WTC11 (cell line): ENCODE measurements at regions not wholly inside any gene's neighbourhood (a gene's known extent, or its start where the extent isn't known, plus 50 kb on each side); places are given as distances from the start of the nearest gene placed in this dataset.

ENCODE experiments used
- ATAC-seq: fragments of 200-7000 bp; cut with Tn5 transposase; 2 replicates; pipeline ENCODE4 v1.10.0; 2021; ENCODE audit warnings: mild to moderate bottlenecking, moderate library complexity
- CTCF ChIA-PET: fragments of 300-600 bp; sonication (Branson Sonifier 250); formaldehyde crosslinking; loops from one replicate; lab custom pipeline; 2021; ENCODE audit warnings: antibody characterized with exemption; lab: Charles Lee
- POLR2A ChIA-PET: fragments of 350-600 bp; sonication (Branson Sonifier 250); formaldehyde crosslinking; loops from one replicate; lab custom pipeline; 2021; ENCODE audit warnings: antibody characterized with exemption; lab: Charles Lee
- DNase-seq: peaks from one replicate; pipeline ENCODE4 v3.0.0; 2021; ENCODE audit warnings: low spot score
- H3K27ac Mint-ChIP-seq: 2 replicates; pipeline ENCODE4 v1.8.0; 2021; ENCODE audit warnings: mixed read lengths
- H3K27me3 Mint-ChIP-seq: 2 replicates; pipeline ENCODE4 v1.8.0; 2021; ENCODE audit warnings: low read depth, mild to moderate bottlenecking, moderate library complexity, mixed read lengths
- H3K36me3 Mint-ChIP-seq: 2 replicates; pipeline ENCODE4 v1.8.0; 2021; ENCODE audit warnings: mixed read lengths
- H3K4me1 Mint-ChIP-seq: 2 replicates; pipeline ENCODE4 v1.8.0; 2022; ENCODE audit warnings: mixed read lengths
- H3K4me3 Mint-ChIP-seq: 2 replicates; pipeline ENCODE4 v1.8.0; 2021; ENCODE audit warnings: mild to moderate bottlenecking, moderate library complexity, mixed read lengths
- H3K9me3 Mint-ChIP-seq: 2 replicates; pipeline ENCODE4 v1.8.0; 2021; ENCODE audit warnings: mixed read lengths
- AFF4 ChIP-seq: sonication (generic); formaldehyde crosslinking; IDR thresholded peaks from 2 replicates; pipeline ENCODE4 v1.8.1; 2023; ENCODE audit warnings: mild to moderate bottlenecking, missing genetic modification reagents, borderline replicate concordance
- ATF2 ChIP-seq: sonication (generic); formaldehyde crosslinking; IDR thresholded peaks from 2 replicates; pipeline ENCODE4 v1.8.1; 2022; ENCODE audit warnings: low read depth, missing genetic modification reagents, borderline replicate concordance
- CREM ChIP-seq: sonication (generic); formaldehyde crosslinking; IDR thresholded peaks from 2 replicates; pipeline ENCODE4 v1.8.1; 2022; ENCODE audit warnings: mild to moderate bottlenecking, missing genetic modification reagents, moderate library complexity
- FOXJ3 ChIP-seq: sonication (generic); formaldehyde crosslinking; IDR thresholded peaks from 2 replicates; pipeline ENCODE4 v1.9.0; 2021; ENCODE audit warnings: missing genetic modification reagents, mild to moderate bottlenecking, borderline replicate concordance
- FOXK1 ChIP-seq: sonication (generic); formaldehyde crosslinking; IDR thresholded peaks from 2 replicates; pipeline ENCODE4 v1.8.0; 2022; ENCODE audit warnings: mild to moderate bottlenecking, moderate library complexity, missing genetic modification reagents
- GABPB1 ChIP-seq: sonication (generic); formaldehyde crosslinking; IDR thresholded peaks from 2 replicates; pipeline ENCODE4 v1.8.1; 2023; ENCODE audit warnings: mild to moderate bottlenecking, missing genetic modification reagents
- GTF2I ChIP-seq: fragments of 250-450 bp; sonication (Bioruptor Pico); conservative IDR thresholded peaks from 2 replicates; pipeline ENCODE4 v1.4.0; 2021; ENCODE audit warnings: mild to moderate bottlenecking
- HMGA2 ChIP-seq: fragments of 250-450 bp; sonication (Bioruptor Pico); IDR thresholded peaks from 2 replicates; pipeline ENCODE4 v1.4.0; 2021; ENCODE audit warnings: mild to moderate bottlenecking, moderate library complexity
- PREB ChIP-seq: sonication (generic); formaldehyde crosslinking; IDR thresholded peaks from 2 replicates; pipeline ENCODE4 v1.8.1; 2022; ENCODE audit warnings: mild to moderate bottlenecking, missing genetic modification reagents, moderate library complexity, borderline replicate concordance
- RELA ChIP-seq: sonication (generic); formaldehyde crosslinking; IDR thresholded peaks from 2 replicates; pipeline ENCODE4 v1.8.1; 2022; ENCODE audit warnings: missing genetic modification reagents, mild to moderate bottlenecking, borderline replicate concordance
- TCF7 ChIP-seq: sonication (generic); formaldehyde crosslinking; IDR thresholded peaks from 2 replicates; pipeline ENCODE4 v1.8.0; 2022; ENCODE audit warnings: mild to moderate bottlenecking, low read depth, missing genetic modification reagents, moderate library complexity
- TEAD4 ChIP-seq: sonication (generic); formaldehyde crosslinking; IDR thresholded peaks from 2 replicates; pipeline ENCODE4 v1.8.0; 2022; ENCODE audit warnings: mild to moderate bottlenecking, missing genetic modification reagents
- TP53 ChIP-seq: sonication (generic); formaldehyde crosslinking; IDR thresholded peaks from 2 replicates; pipeline ENCODE4 v1.8.1; 2023; ENCODE audit warnings: mild to moderate bottlenecking, missing genetic modification reagents
- USF2 ChIP-seq: sonication (generic); formaldehyde crosslinking; IDR thresholded peaks from 2 replicates; pipeline ENCODE4 v1.8.1; 2023; ENCODE audit warnings: mild to moderate bottlenecking, missing genetic modification reagents, moderate library complexity
- ZBTB21 ChIP-seq: sonication (generic); formaldehyde crosslinking; IDR thresholded peaks from 2 replicates; pipeline ENCODE4 v1.8.1; 2023; ENCODE audit warnings: mild to moderate bottlenecking, missing genetic modification reagents, borderline replicate concordance
- ZNF232 ChIP-seq: sonication (generic); formaldehyde crosslinking; IDR thresholded peaks from 2 replicates; pipeline ENCODE4 v1.8.0; 2022; ENCODE audit warnings: mild to moderate bottlenecking, missing genetic modification reagents
- ZNF281 ChIP-seq: sonication (generic); formaldehyde crosslinking; IDR thresholded peaks from 2 replicates; pipeline ENCODE4 v1.8.0; 2023; ENCODE audit warnings: mild to moderate bottlenecking, missing genetic modification reagents
- ZNF396 ChIP-seq: fragments of 250-450 bp; sonication (Bioruptor Pico); IDR thresholded peaks from 2 replicates; pipeline ENCODE4 v1.8.0; 2021; ENCODE audit warnings: mild to moderate bottlenecking, moderate library complexity, borderline replicate concordance
- ZNF425 ChIP-seq: fragments of 250-450 bp; sonication (Bioruptor Pico); conservative IDR thresholded peaks from 2 replicates; pipeline ENCODE4 v1.9.0; 2021; ENCODE audit warnings: mild to moderate bottlenecking
- ZNF512 ChIP-seq: sonication (generic); formaldehyde crosslinking; IDR thresholded peaks from 2 replicates; pipeline ENCODE4 v1.8.1; 2022; ENCODE audit warnings: missing genetic modification reagents, borderline replicate concordance

- ATAC-seq (no peak), DNase-seq (no peak)
- Mint-ChIP-seq H3K27me3 (peaks cover 42% of the 10 kb centered on the region), H3K4me3 (no peak overlapping the region), H3K27ac (no peak overlapping the region), H3K9me3 (no peaks in the 10 kb centered on the region), H3K36me3 (no peaks in the 10 kb centered on the region), H3K4me1 (peaks cover 34% of the 10 kb centered on the region)
- CTCF ChIA-PET = interaction anchor here (0.7 to 2.0 kb wide), 2 partner anchors 21 to 579 kb away, joined by 3 to 10 read pairs; no protein-coding TSS in a partner anchor
- POLR2A ChIA-PET = interaction anchor here (0.6 kb wide), 1 partner anchor 141 kb away, joined by 3 read pairs; no protein-coding TSS in a partner anchor
- TF ChIP-seq HMGA2 (CRISPR knock-in tag) = no peak
- TF ChIP-seq ZNF232 (CRISPR knock-in tag) = no peak
- no peak for TF ChIP-seq GABPB1
- TF ChIP-seq GTF2I (CRISPR knock-in tag) = no peak
Observed at GRCh38 chr6:41446907-41447545, 99.2 kb upstream of the FOXP4 start.

- H3K27ac Mint-ChIP-seq = no peak overlapping the region
- H3K27me3 Mint-ChIP-seq = peaks cover 42% of the 10 kb centered on the region
- H3K4me1 Mint-ChIP-seq = peaks cover 37% of the 10 kb centered on the region
- H3K4me3 Mint-ChIP-seq = no peak overlapping the region
- no peak for DNase-seq
- H3K36me3 Mint-ChIP-seq = no peaks in the 10 kb centered on the region
- H3K9me3 Mint-ChIP-seq = no peaks in the 10 kb centered on the region
- ATAC-seq = no peak
- CTCF ChIA-PET = interaction anchor here (0.8 to 2.0 kb wide), 2 partner anchors 22 to 252 kb away, joined by 5 to 10 read pairs; no protein-coding TSS in a partner anchor
- POLR2A ChIA-PET = interaction anchor here (0.7 to 0.8 kb wide), 2 partner anchors 20 to 59 kb away, joined by 3 to 6 read pairs; no protein-coding TSS in a partner anchor
- TF ChIP-seq RELA (CRISPR knock-in tag) (no peak), ZNF512 (no peak), FOXJ3 (no peak), ZBTB21 (no peak), ATF2 (CRISPR knock-in tag) (no peak), ZNF281 (CRISPR knock-in tag) (no peak), FOXK1 (no peak), ZNF425 (no peak), TCF7 (CRISPR knock-in tag) (no peak), TP53 (no peak), USF2 (CRISPR knock-in tag) (no peak), AFF4 (CRISPR knock-in tag) (no peak), TEAD4 (no peak), ZNF396 (CRISPR knock-in tag) (no peak), PREB (CRISPR knock-in tag) (no peak), CREM (no peak)
Observed at GRCh38 chr6:41448256-41448655, 97.9 kb upstream of the FOXP4 start.
